ENCODE measurements at regions not wholly inside any gene's neighbourhood (a gene's known extent, or its start where the extent isn't known, plus 50 kb on each side); places are given as distances from the start of the nearest gene placed in this dataset.

GRCh38 chr3:30358871-30359270 lies 247.5 kb upstream of the TGFBR2 start:
- TF ChIP-seq CTCF (IDR thresholded peaks at IDR 0.05; ENCODE audit: low read depth, low read length, poor library complexity, severe bottlenecking) (no peak), EZH2phosphoT487 (IDR thresholded peaks at IDR 0.05; ENCODE audit: borderline replicate concordance, low read length) (no peak)

All from DOHH2 (cell line).